SJCRH30 (cell line): ENCODE measurements at regions not wholly inside any gene's neighbourhood (a gene's known extent, or its start where the extent isn't known, plus 50 kb on each side); places are given as distances from the start of the nearest gene placed in this dataset.
"Not testable (repeated sequence)": the region's sequence is repeated elsewhere in the genome, so short reads cannot be mapped to it uniquely, and the experiment has no call there.

Experiments
- DNase-seq, 2 experiments: peaks; one replicate each; pipeline ENCODE4 v3.0.0-alpha.2; 2015 to 2020
- H3K27ac ChIP-seq: fragments of 250-450 bp; sonication (Bioruptor Pico); 2 replicates; pipeline ENCODE4 v1.5.1; 2020; ENCODE audit warnings: mild to moderate bottlenecking, moderate library complexity
- H3K27me3 ChIP-seq: fragments of 250-450 bp; sonication (Bioruptor Pico); 2 replicates; pipeline ENCODE4 v1.5.1; 2020; ENCODE audit warnings: mild to moderate bottlenecking, moderate library complexity
- H3K36me3 ChIP-seq: fragments of 250-450 bp; sonication (Bioruptor Pico); 2 replicates; pipeline ENCODE4 v1.5.1; 2020; ENCODE audit warnings: mild to moderate bottlenecking, moderate library complexity
- H3K4me1 ChIP-seq: fragments of 250-450 bp; sonication (Bioruptor Pico); 2 replicates; pipeline ENCODE4 v1.5.1; 2020; ENCODE audit warnings: mild to moderate bottlenecking, moderate library complexity
- H3K4me3 ChIP-seq: fragments of 250-450 bp; sonication (Bioruptor Pico); 2 replicates; pipeline ENCODE4 v1.5.1; 2020; ENCODE audit warnings: mild to moderate bottlenecking, moderate library complexity
- H3K9me3 ChIP-seq: fragments of 250-450 bp; sonication (Bioruptor Pico); replicated peaks from 2 replicates; pipeline ENCODE4 v1.5.1; 2020; ENCODE audit warnings: mild to moderate bottlenecking, moderate library complexity

DNA sequence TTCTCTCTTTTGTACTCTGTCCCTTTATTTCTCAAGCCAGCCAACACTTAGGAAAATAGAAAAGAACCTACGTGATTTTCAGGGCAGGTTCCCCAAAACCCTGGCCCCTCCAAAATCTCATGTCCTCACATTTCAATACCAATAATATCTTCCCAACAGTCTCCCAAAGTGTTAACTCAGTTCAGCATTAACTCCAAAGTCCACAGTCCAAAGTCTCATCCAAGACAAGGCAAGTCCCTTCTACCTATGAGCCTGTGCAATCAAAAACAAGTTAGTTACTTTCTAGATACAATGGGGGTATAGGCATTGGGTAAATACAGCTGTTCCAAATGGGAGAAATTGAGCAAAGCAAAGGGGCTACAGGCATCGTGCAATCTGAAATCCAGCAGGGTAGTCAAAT is 64.9 kb upstream of the ANO5 start:
- H3K9me3 ChIP-seq: peaks cover 16% of the 10 kb centered on the region
- H3K27ac ChIP-seq, H3K36me3 ChIP-seq, H3K27me3 ChIP-seq, DNase-seq, H3K4me3 ChIP-seq, H3K4me1 ChIP-seq: not testable (repeated sequence)

DNA sequence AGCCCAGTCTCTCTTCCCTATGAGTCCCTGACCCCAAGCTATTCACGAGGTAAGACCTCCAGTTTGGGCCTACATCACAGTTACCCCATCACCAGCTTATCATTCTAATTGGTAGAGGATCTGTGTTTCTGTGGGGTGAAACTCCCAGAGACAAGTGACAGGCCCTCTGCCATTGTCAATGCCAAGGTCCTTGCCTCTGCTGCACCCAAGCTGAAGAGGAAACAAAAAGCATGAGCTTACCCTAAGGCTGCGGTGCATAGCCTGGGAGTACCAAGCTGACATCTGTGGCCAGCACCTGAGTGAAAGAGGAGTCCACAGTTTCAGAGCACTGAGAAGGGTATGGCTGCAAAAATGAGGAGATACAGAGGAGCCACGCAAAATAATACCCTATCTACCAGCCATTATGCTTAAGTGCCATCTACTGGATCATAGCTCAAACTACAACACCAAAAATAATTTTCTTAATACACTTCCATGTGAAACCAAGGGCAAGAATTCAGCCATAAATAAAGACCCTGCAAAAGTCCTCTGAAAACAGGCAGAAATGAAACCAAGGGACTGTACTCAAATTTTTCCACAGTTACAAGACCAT is 62.3 kb upstream of the ANO5 start:
- Histone ChIP-seq H3K27ac (no peak overlapping the region), H3K9me3 (peaks cover 2% of the 10 kb centered on the region), H3K4me3 (no peak overlapping the region), H3K27me3 (no peaks in the 10 kb centered on the region), H3K4me1 (no peaks in the 10 kb centered on the region), H3K36me3 (no peaks in the 10 kb centered on the region)
- peak; percentile 17 to 77 for DNase-seq

DNA sequence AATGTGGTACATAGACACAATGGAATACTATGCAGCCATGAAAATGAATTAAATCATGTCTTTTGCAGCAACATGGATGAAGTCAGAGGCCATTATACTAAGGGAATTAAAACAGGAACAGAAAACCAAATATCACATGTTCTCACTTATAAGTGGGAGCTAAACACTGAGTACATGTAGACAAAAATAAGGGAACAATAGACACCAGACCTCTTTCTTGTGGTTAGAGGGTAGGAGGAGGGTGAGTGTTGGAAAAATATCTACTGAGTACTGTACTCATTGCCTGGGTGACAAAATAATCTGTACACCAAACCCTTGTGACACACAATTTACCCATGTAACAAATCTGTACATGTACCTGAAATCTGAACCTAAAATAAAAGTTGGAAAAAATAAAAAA is 59.1 kb upstream of the ANO5 start:
- no peaks in the 10 kb centered on the region for H3K4me1 ChIP-seq
- no peaks in the 10 kb centered on the region for H3K36me3 ChIP-seq
- no peaks in the 10 kb centered on the region for H3K9me3 ChIP-seq
- no peak overlapping the region for H3K4me3 ChIP-seq
- no peaks in the 10 kb centered on the region for H3K27me3 ChIP-seq
- no peak for DNase-seq
- H3K27ac ChIP-seq: no peak overlapping the region

DNA sequence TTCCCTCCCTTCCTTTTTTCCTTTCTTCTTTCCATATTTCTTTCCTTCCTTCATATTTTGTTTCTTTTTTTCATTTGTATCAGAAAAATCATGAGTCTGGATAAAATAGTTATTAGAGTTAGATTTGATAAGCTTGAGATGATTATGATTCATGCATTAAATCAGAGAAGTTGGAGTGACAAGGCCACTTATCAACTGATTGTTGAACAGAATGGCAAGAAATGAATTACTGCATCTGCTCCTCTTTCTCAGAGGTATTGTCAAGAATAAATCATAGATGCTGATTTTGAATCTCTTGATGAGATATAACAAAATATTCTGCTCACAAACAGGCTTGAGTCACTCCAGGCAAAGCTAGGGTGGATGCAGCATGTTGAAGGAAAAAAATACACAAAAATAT is 54.6 kb upstream of the ANO5 start:
- Histone ChIP-seq H3K4me3 (no peak overlapping the region), H3K27me3 (no peaks in the 10 kb centered on the region), H3K36me3 (no peaks in the 10 kb centered on the region), H3K9me3 (no peaks in the 10 kb centered on the region), H3K4me1 (no peaks in the 10 kb centered on the region), H3K27ac (no peak overlapping the region)
- no peak for DNase-seq
